Right lobe of liver (tissue), 6 donors: ENCODE measurements at regions not wholly inside any gene's neighbourhood (a gene's known extent, or its start where the extent isn't known, plus 50 kb on each side); places are given as distances from the start of the nearest gene placed in this dataset.
"Not testable (repeated sequence)": the region's sequence is repeated elsewhere in the genome, so short reads cannot be mapped to it uniquely, and the experiment has no call there.

ENCODE experiments used
- ATAC-seq, 4 donors: fragments of 200-7000 bp; cut with Tn5 transposase; one replicate each; pipeline ENCODE4 v1.9.1; 2020; ENCODE audit warnings: mild to moderate bottlenecking in 4 of 4, moderate library complexity in 4 of 4
- DNase-seq, 3 donors: peaks; one replicate each; pipeline ENCODE4 v3.0.0-alpha.2; 2020
- H3K27ac ChIP-seq, 3 donors: fragments of 200-600 bp; one replicate each; pipeline ENCODE4 v1.8.0; 2022
- H3K27me3 ChIP-seq, 2 donors: fragments of 200-600 bp; one replicate each; pipeline ENCODE4 v1.8.0; 2022
- H3K36me3 ChIP-seq, 4 donors: fragments of 200-600 bp; sonication (generic) in 1 of 4; one replicate each; pipeline versions ENCODE4 v1.5.1 to v1.8.0; 2017 to 2022; ENCODE audit warnings: control low read depth in 1 of 4
- H3K4me1 ChIP-seq, 4 donors: fragments of 200-600 bp; sonication (generic) in 1 of 4; one replicate each; pipeline versions ENCODE4 v1.5.1 to v1.8.0; 2017 to 2022; ENCODE audit warnings: control low read depth in 1 of 4
- H3K4me3 ChIP-seq, 3 donors: fragments of 200-600 bp; one replicate each; pipeline ENCODE4 v1.8.0; 2022
- H3K9me3 ChIP-seq, 4 donors: fragments of 200-600 bp; sonication (generic) in 1 of 4; one replicate each; pipeline versions ENCODE4 v1.5.1 to v1.8.0; 2017 to 2022; ENCODE audit warnings: control low read depth in 1 of 4
- CTCF ChIP-seq, 4 donors: fragments of 200-600 bp in 3 of 4; fragments of 450-650 bp in 1 of 4; IDR thresholded peaks; one replicate each; pipeline versions ENCODE4 v1.5.1 to v1.8.0; 2016 to 2022; ENCODE audit warnings: antibody characterized with exemption in 4 of 4, mild to moderate bottlenecking in 2 of 4
- POLR2A ChIP-seq: fragments of 450-650 bp; IDR thresholded peaks from one replicate; pipeline ENCODE4 v1.6.1; 2017; ENCODE audit warnings: antibody characterized with exemption, mild to moderate bottlenecking
- WGBS: methylation state at CpG from one replicate; pipeline ENCODE4 v1.1.6; 2018; ENCODE audit warnings: low coverage, low lambda C conversion rate; ENCODE audit not compliant: insufficient coverage; ENCODE audit errors: missing lambda C conversion rate; 5-methylcytosine and 5-hydroxymethylcytosine counted together
- intact Hi-C, 2 donors: fragments of 100-400 bp; cut with DNase I; formaldehyde crosslinking; loops; one replicate each; pipeline versions ENCODE4 v1.11.2 to v1.14.1; 2022
- donor health status: DM: no; HTN: yes; CAD: no.
- donor health status: DM: no; HTN: no; CAD: no.
- donor health status: DM: no; HTN: no; CAD: no.
- donor health status: DM: no; HTN: yes; CAD: no.
- donor health status: DM: no; HTN: yes; CAD: no.

- peak in 1 of 4 donors; percentile 11 for ATAC-seq
- Histone ChIP-seq H3K9me3 (no peaks in the 10 kb centered on the region), H3K4me3 (no peak overlapping the region), H3K27me3 (no peaks in the 10 kb centered on the region), H3K4me1 (no peaks in the 10 kb centered on the region), H3K36me3 (no peaks in the 10 kb centered on the region), H3K27ac (no peak overlapping the region)
- 0% methylated on average over 2 of the region's 2 CpGs for WGBS
- no peak for DNase-seq
- intact Hi-C loops, result no loop called here
- no peak for TF ChIP-seq POLR2A
- TF ChIP-seq CTCF (IDR thresholded peaks at IDR 0.05), result no peak
These were observed 1979.1 kb downstream of the OLFM4 start for GRCh38 chr13:55007681-55008080.

- H3K9me3 ChIP-seq, result no peaks in the 10 kb centered on the region
- no peak for TF ChIP-seq CTCF (IDR thresholded peaks at IDR 0.05)
- no peak for TF ChIP-seq POLR2A
- H3K4me3 ChIP-seq, result no peak overlapping the region
- H3K36me3 ChIP-seq, result no peaks in the 10 kb centered on the region
- ATAC-seq, result no peak
- DNase-seq, result no peak
- H3K27ac ChIP-seq, result no peak overlapping the region
- intact Hi-C loops, result no loop called here
- no peaks in the 10 kb centered on the region for H3K4me1 ChIP-seq
- whole genome bisulfite sequencing, result 44% methylated on average over 4 of the region's 4 CpGs
- no peaks in the 10 kb centered on the region for H3K27me3 ChIP-seq
These were observed 1984.4 kb downstream of the OLFM4 start for GRCh38 chr13:55013051-55013450.

GRCh38 chr13:55029280-55029679, 2000.7 kb downstream of the OLFM4 start:
- Histone ChIP-seq H3K36me3 (no peaks in the 10 kb centered on the region), H3K27me3 (no peaks in the 10 kb centered on the region), H3K27ac (no peak overlapping the region), H3K9me3 (no peaks in the 10 kb centered on the region), H3K4me3 (no peak overlapping the region), H3K4me1 (no peaks in the 10 kb centered on the region)
- DNase-seq (no peak), ATAC-seq (no peak)
- TF ChIP-seq POLR2A (no peak), CTCF (IDR thresholded peaks at IDR 0.05) (no peak)
- intact Hi-C loops, result no loop called here
- 63% methylated on average over 2 of the region's 2 CpGs for WGBS

GRCh38 chr13:55038230-55038629, 2009.6 kb downstream of the OLFM4 start:
- Histone ChIP-seq H3K27me3 (no peaks in the 10 kb centered on the region), H3K4me1 (no peaks in the 10 kb centered on the region), H3K36me3 (no peaks in the 10 kb centered on the region), H3K27ac (no peak overlapping the region), H3K9me3 (no peaks in the 10 kb centered on the region), H3K4me3 (no peak overlapping the region)
- 38% methylated on average over 1 of the region's 1 CpG for WGBS
- ATAC-seq (no peak), DNase-seq (no peak)
- no peak for TF ChIP-seq CTCF (IDR thresholded peaks at IDR 0.05)
- no peak for TF ChIP-seq POLR2A
- intact Hi-C loops, result no loop called here

- H3K36me3 ChIP-seq, ATAC-seq, H3K9me3 ChIP-seq, H3K4me3 ChIP-seq, intact Hi-C loops, H3K27me3 ChIP-seq, H3K4me1 ChIP-seq, H3K27ac ChIP-seq, DNase-seq: not testable (repeated sequence)
- WGBS, result 78% methylated on average over 9 of the region's 24 CpGs
These were observed 2025.4 kb downstream of the OLFM4 start for GRCh38 chr13:55053891-55054550.

GRCh38 chr13:55055666-55056065, 2027.1 kb downstream of the OLFM4 start:
- H3K4me3 ChIP-seq, H3K4me1 ChIP-seq, H3K27me3 ChIP-seq, ATAC-seq, H3K9me3 ChIP-seq, H3K36me3 ChIP-seq, H3K27ac ChIP-seq, DNase-seq, intact Hi-C loops: not testable (repeated sequence)
- WGBS, result 57% methylated on average over 3 of the region's 3 CpGs
